H1 (cell line): ENCODE measurements at regions not wholly inside any gene's neighbourhood (a gene's known extent, or its start where the extent isn't known, plus 50 kb on each side); places are given as distances from the start of the nearest gene placed in this dataset.

Source experiments
- BRCA1 ChIP-seq: IDR thresholded peaks from 2 replicates; pipeline ENCODE4 v1.6.1; 2012; ENCODE audit warnings: low read depth, low read length, improper control_type of control experiment
- EZH2 ChIP-seq: fragments of 200-600 bp; sonication (generic); IDR thresholded peaks from 2 replicates; pipeline ENCODE4 v1.7.1; 2012; ENCODE audit warnings: low read depth, mild to moderate bottlenecking, moderate library complexity, low read length, inconsistent platforms; ENCODE audit not compliant: severe bottlenecking
- MAFK ChIP-seq: IDR thresholded peaks from 2 replicates; pipeline ENCODE4 v1.6.1; 2012; ENCODE audit warnings: low read depth, mild to moderate bottlenecking, improper control_type of control experiment, low read length
- NANOG ChIP-seq: IDR thresholded peaks from 2 replicates; pipeline ENCODE4 v1.6.1; 2011; ENCODE audit warnings: low read length, low read depth, mild to moderate bottlenecking, inconsistent platforms; ENCODE audit not compliant: insufficient read depth, poor library complexity, severe bottlenecking
- NRF1 ChIP-seq: IDR thresholded peaks from 2 replicates; pipeline ENCODE4 v1.6.1; 2011; ENCODE audit warnings: mild to moderate bottlenecking, low read depth, low read length, improper control_type of control experiment
- TEAD4 ChIP-seq: IDR thresholded peaks from 2 replicates; pipeline ENCODE4 v1.6.1; 2012; ENCODE audit warnings: low read depth, low read length, inconsistent platforms, mixed read lengths
- TF ChIP-seq, protein P1 (sequence below): fragments of 300-600 bp; sonication (generic); IDR thresholded peaks from 2 replicates; pipeline ENCODE4 v1.7.1; 2012; ENCODE audit warnings: low read length, moderate library complexity, mild to moderate bottlenecking, inconsistent platforms; ENCODE audit not compliant: insufficient replicate concordance

DNA sequence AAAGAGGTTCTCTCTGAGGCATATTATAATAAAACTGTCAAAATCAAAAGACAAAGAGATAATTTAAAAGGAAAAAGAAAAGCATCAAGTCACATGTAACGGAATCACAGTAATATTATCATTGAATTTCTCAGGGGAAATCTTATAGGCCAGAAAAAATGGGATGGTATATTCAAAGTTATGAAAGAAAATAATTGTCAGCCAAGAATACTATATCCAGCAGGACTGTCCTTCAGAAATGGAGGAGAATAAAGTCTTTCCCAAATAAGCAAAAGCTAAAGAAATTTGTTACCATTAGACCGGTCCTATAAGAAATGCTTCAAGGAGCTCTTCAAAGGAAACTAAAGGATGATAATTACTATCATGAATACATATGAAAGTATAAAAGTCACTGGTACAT is 342.0 kb upstream of the GRAMD2B start (continued):
- TF ChIP-seq, protein P1, sequence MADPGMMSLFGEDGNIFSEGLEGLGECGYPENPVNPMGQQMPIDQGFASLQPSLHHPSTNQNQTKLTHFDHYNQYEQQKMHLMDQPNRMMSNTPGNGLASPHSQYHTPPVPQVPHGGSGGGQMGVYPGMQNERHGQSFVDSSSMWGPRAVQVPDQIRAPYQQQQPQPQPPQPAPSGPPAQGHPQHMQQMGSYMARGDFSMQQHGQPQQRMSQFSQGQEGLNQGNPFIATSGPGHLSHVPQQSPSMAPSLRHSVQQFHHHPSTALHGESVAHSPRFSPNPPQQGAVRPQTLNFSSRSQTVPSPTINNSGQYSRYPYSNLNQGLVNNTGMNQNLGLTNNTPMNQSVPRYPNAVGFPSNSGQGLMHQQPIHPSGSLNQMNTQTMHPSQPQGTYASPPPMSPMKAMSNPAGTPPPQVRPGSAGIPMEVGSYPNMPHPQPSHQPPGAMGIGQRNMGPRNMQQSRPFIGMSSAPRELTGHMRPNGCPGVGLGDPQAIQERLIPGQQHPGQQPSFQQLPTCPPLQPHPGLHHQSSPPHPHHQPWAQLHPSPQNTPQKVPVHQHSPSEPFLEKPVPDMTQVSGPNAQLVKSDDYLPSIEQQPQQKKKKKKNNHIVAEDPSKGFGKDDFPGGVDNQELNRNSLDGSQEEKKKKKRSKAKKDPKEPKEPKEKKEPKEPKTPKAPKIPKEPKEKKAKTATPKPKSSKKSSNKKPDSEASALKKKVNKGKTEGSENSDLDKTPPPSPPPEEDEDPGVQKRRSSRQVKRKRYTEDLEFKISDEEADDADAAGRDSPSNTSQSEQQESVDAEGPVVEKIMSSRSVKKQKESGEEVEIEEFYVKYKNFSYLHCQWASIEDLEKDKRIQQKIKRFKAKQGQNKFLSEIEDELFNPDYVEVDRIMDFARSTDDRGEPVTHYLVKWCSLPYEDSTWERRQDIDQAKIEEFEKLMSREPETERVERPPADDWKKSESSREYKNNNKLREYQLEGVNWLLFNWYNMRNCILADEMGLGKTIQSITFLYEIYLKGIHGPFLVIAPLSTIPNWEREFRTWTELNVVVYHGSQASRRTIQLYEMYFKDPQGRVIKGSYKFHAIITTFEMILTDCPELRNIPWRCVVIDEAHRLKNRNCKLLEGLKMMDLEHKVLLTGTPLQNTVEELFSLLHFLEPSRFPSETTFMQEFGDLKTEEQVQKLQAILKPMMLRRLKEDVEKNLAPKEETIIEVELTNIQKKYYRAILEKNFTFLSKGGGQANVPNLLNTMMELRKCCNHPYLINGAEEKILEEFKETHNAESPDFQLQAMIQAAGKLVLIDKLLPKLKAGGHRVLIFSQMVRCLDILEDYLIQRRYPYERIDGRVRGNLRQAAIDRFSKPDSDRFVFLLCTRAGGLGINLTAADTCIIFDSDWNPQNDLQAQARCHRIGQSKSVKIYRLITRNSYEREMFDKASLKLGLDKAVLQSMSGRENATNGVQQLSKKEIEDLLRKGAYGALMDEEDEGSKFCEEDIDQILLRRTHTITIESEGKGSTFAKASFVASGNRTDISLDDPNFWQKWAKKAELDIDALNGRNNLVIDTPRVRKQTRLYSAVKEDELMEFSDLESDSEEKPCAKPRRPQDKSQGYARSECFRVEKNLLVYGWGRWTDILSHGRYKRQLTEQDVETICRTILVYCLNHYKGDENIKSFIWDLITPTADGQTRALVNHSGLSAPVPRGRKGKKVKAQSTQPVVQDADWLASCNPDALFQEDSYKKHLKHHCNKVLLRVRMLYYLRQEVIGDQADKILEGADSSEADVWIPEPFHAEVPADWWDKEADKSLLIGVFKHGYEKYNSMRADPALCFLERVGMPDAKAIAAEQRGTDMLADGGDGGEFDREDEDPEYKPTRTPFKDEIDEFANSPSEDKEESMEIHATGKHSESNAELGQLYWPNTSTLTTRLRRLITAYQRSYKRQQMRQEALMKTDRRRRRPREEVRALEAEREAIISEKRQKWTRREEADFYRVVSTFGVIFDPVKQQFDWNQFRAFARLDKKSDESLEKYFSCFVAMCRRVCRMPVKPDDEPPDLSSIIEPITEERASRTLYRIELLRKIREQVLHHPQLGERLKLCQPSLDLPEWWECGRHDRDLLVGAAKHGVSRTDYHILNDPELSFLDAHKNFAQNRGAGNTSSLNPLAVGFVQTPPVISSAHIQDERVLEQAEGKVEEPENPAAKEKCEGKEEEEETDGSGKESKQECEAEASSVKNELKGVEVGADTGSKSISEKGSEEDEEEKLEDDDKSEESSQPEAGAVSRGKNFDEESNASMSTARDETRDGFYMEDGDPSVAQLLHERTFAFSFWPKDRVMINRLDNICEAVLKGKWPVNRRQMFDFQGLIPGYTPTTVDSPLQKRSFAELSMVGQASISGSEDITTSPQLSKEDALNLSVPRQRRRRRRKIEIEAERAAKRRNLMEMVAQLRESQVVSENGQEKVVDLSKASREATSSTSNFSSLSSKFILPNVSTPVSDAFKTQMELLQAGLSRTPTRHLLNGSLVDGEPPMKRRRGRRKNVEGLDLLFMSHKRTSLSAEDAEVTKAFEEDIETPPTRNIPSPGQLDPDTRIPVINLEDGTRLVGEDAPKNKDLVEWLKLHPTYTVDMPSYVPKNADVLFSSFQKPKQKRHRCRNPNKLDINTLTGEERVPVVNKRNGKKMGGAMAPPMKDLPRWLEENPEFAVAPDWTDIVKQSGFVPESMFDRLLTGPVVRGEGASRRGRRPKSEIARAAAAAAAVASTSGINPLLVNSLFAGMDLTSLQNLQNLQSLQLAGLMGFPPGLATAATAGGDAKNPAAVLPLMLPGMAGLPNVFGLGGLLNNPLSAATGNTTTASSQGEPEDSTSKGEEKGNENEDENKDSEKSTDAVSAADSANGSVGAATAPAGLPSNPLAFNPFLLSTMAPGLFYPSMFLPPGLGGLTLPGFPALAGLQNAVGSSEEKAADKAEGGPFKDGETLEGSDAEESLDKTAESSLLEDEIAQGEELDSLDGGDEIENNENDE, result no peak
- TF ChIP-seq EZH2 (no peak), NRF1 (no peak), MAFK (no peak), BRCA1 (no peak), TEAD4 (no peak), NANOG (no peak)
